LNCAP (cell line): ENCODE measurements at regions not wholly inside any gene's neighbourhood (a gene's known extent, or its start where the extent isn't known, plus 50 kb on each side); places are given as distances from the start of the nearest gene placed in this dataset.

Experiments
- TF ChIP-seq, protein P1 (sequence below): fragments of 450-650 bp; IDR thresholded peaks from 2 replicates; pipeline ENCODE4 v1.5.1; 2017; ENCODE audit warnings: mild to moderate bottlenecking

DNA sequence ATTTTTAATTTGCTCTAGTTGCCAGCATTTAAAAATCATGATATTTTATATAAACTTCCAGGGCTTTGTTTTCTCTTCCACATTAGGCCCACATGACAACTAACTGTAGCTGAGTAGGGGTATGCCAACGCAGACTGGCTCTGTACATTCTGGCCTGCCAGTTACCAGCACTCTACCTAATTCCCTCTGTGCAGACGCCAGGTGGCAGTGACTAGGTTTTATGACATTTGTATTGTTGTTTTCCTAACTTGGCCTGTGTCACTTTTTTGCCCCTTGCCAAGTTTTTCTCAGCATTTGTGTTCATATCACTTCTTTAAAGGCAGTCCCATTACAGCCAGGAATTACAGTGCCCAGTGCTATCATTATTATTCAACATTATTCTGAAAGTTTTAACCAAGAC, 347.5 kb downstream of the NKX6-1 start:
- TF ChIP-seq, protein P1, sequence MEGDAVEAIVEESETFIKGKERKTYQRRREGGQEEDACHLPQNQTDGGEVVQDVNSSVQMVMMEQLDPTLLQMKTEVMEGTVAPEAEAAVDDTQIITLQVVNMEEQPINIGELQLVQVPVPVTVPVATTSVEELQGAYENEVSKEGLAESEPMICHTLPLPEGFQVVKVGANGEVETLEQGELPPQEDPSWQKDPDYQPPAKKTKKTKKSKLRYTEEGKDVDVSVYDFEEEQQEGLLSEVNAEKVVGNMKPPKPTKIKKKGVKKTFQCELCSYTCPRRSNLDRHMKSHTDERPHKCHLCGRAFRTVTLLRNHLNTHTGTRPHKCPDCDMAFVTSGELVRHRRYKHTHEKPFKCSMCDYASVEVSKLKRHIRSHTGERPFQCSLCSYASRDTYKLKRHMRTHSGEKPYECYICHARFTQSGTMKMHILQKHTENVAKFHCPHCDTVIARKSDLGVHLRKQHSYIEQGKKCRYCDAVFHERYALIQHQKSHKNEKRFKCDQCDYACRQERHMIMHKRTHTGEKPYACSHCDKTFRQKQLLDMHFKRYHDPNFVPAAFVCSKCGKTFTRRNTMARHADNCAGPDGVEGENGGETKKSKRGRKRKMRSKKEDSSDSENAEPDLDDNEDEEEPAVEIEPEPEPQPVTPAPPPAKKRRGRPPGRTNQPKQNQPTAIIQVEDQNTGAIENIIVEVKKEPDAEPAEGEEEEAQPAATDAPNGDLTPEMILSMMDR = peak; percentile 60

DNA sequence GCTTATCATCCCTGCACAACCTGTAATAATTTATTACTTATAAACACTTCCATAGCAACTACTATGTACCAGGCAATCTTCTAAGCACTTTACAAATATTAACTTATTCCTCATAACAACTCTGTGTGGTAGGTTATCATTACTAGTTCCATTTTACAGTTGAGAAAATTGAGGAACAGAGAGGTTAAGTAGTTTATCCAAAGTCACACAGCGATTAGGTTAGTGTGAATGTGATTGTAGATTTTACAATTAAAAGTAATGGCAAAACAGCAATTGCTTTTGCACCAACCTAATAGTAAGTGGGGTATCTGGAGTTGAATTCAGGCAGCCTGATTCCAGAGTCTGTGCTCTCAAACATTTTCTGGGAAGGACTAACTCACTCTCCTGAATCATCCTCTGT, 348.9 kb downstream of the NKX6-1 start:
- TF ChIP-seq, protein P1 = no peak

DNA sequence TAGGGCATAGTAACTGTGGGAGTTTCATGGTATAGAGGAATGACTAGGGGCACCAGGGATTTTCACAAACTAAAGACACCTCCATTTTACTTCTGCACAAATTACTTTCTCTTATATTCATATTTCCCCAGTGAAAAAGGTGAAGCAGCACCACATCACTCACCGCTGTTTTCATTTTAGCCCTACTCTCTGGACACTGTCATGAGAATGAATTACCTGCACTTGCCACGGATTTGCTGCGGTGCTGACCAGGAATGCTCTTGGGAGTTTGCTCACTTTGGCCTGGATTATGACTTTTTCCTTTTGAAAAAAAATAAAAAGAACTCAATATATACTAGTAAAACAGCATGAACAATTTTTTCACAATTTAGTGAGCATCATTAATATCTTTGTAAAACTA, 351.3 kb downstream of the NKX6-1 start:
- TF ChIP-seq, protein P1 = no peak

DNA sequence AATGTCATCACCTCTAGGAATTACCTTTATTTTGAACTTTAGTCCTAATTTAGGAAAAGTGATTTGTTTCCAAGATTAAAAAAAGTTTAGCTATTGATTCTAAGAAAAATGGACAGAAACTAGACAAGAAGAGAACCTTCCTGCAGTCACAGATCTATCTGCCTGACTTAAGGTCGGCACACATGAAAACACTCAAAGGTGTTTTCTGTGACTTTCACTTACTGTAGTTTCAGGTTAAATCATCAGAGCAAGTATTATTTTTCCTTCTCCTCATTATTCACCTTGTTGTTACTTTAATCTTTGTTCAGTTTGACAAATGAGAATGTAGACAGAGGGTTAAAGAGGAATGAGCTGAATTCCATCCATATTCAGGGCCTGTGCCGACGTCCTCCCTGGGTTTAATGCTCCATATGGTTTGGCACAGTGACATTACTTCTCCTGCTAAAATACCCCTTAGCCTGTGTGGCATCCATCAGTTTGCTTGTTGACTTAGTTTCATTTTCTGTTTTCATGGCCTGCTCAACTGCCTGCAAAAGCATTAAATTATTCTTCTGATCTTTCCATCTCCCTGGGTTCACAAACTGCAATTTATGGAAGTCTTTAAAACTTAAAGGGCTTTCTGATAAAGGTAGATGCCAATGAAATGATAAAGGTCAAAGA, 352.7 kb downstream of the NKX6-1 start:
- TF ChIP-seq, protein P1 = no peak

DNA sequence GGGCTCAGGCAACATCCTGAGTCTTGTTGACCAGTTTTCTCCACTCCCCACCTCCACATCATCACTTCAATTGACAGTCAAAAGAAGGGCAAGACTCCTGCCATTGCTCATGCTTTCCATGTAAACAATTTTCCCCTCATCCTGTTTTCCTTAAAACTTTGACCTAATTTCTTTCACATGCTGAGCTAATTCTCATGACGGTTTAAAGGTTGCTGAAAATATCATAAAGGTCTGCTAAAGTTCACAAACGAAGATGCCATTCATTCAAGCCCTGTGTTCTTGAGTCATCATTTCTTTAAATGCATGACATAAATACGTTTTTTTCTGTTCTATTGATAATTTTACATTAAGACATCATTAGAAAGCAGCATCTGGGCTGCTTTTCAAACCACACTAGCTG, 353.9 kb downstream of the NKX6-1 start:
- TF ChIP-seq, protein P1 = no peak

DNA sequence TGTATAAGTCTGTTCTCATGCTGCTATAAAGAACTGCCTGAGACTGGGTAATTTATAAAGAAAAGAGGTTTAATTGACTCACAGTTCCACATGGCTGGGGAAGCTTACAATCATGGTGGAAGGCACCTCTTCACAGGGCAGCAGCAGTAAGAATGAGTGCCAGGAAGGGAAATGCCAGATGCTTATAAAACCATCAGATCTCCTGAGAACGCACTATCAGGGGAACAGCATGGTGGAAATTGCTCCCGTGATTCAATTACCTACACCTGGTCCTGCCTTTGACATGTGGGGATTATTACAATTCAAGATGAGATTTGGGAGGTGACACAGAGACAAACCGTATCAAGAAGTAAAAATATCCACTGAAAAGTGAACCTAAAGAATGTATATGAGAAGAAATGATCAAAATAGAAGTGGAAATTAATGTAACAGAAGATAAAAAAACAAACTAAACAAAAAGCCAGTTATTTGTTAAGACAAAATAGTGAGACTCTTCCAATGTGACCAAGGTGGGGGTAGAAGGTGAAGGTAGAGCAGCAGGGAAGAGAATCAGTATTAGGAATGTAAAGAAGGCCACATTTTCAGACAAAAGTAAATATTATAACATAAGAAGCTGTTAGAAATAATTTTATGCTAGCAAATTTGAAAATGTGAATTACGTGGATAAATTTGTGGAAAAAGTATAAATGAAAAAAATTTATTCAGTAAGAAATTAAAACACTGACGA, 372.9 kb downstream of the NKX6-1 start:
- TF ChIP-seq, protein P1 = no peak

DNA sequence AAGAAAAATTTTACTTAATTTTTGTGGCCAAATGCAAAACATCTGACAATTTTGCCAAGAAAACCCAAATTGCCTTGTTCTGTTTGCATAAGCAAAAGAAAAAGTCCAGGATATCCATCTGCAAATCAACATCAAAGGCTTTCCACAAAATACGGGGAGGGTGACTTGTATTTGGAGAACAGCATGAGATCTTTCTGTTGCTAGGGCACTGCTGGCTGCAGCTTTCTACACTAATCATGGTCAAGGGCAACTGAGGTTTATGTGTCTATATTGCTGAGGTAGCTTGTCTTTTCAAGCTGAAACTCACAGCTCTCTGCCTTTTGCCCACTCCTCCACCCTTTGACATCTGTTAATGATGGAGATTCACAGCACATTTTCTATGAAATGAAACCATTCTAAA, 389.1 kb downstream of the NKX6-1 start:
- TF ChIP-seq, protein P1 = no peak
